ENCODE measurements at regions not wholly inside any gene's neighbourhood (a gene's known extent, or its start where the extent isn't known, plus 50 kb on each side); places are given as distances from the start of the nearest gene placed in this dataset.
"Not testable (repeated sequence)": the region's sequence is repeated elsewhere in the genome, so short reads cannot be mapped to it uniquely, and the experiment has no call there.

- 86 to 89% (median 87%) methylated on average over 14 to 15 of the region's 15 CpGs for WGBS, 5 donors
- H3K27me3 ChIP-seq = peaks cover 0 to 3% (median 0%) of the 10 kb centered on the region in 3 donors
- no peaks in the 10 kb centered on the region for H3K36me3 ChIP-seq
- no peak overlapping the region for H3K4me3 ChIP-seq
- peaks cover 3 to 33% (median 24%) of the 10 kb centered on the region in 4 donors for H3K4me1 ChIP-seq
- no peak for DNase-seq
- intact Hi-C loops (cut with DNase I; ENCODE audit: low total_unique reads) = no loop called here
- H3K9me3 ChIP-seq = peaks cover 0 to under 1% (median under 1%) of the 10 kb centered on the region in 4 donors
- H3K27ac ChIP-seq = no peak overlapping the region
- TF ChIP-seq CTCF (IDR thresholded peaks at IDR 0.05) = no peak
- no peak for TF ChIP-seq POLR2A (IDR thresholded peaks at IDR 0.05)
- no peak for TF ChIP-seq POLR2AphosphoS5 (IDR thresholded peaks at IDR 0.05)
These were observed 100.9 kb downstream of the FAM53A start for GRCh38 chr4:1583051-1583785.

GRCh38 chr4:1582227-1582626 is 101.9 kb downstream of the FAM53A start:
- 35 to 63% (median 44%) methylated on average over 14 to 15 of the region's 15 CpGs for WGBS, 5 donors
- H3K36me3 ChIP-seq = no peaks in the 10 kb centered on the region
- no peak overlapping the region for H3K4me3 ChIP-seq
- TF ChIP-seq CTCF (IDR thresholded peaks at IDR 0.05) = no peak
- no peak for TF ChIP-seq POLR2AphosphoS5 (IDR thresholded peaks at IDR 0.05)
- TF ChIP-seq EP300 (IDR thresholded peaks at IDR 0.05) = no peak
- no peak for TF ChIP-seq POLR2A (IDR thresholded peaks at IDR 0.05)
- peak in 1 of 2 donors; percentile 47 for DNase-seq
- peak overlapping the region in 2 of 5 donors; percentile 59 to 73 for H3K27ac ChIP-seq
- H3K9me3 ChIP-seq = no peaks in the 10 kb centered on the region
- intact Hi-C loops (cut with DNase I; ENCODE audit: low total_unique reads) = no loop called here
- H3K4me1 ChIP-seq = peaks cover 3 to 37% (median 27%) of the 10 kb centered on the region in 4 donors
- H3K27me3 ChIP-seq = peaks cover 0 to 13% (median 0%) of the 10 kb centered on the region in 3 donors

- Histone ChIP-seq H3K4me1 (peaks cover 3 to 37% (median 27%) of the 10 kb centered on the region in 4 donors), H3K27ac (peak overlapping the region in 3 of 5 donors; percentile 42 to 73 (median 59)), H3K27me3 (peaks cover 0 to 21% (median 0%) of the 10 kb centered on the region in 3 donors)
- intact Hi-C loops (cut with DNase I; ENCODE audit: low total_unique reads); H3K36me3 ChIP-seq; H3K9me3 ChIP-seq; H3K4me3 ChIP-seq: not testable (repeated sequence)
- TF ChIP-seq POLR2AphosphoS5 (IDR thresholded peaks at IDR 0.05) = peak in 1 of 3 donors; percentile 16
- 27 to 38% (median 30%) methylated on average over 12 to 15 of the region's 15 CpGs for WGBS, 5 donors
- DNase-seq = peak; percentile 79 to 90
These were observed 102.8 kb downstream of the FAM53A start for GRCh38 chr4:1581164-1581894.

GRCh38 chr4:1580692-1581012 is 103.5 kb downstream of the FAM53A start:
- H3K36me3 ChIP-seq; H3K9me3 ChIP-seq; intact Hi-C loops (cut with DNase I; ENCODE audit: low total_unique reads); DNase-seq: not testable (repeated sequence)
- Histone ChIP-seq H3K27ac (peak overlapping the region; percentile 71 to 93 (median 88)), H3K4me1 (peaks cover 3 to 37% (median 27%) of the 10 kb centered on the region in 4 donors), H3K27me3 (peaks cover 0 to 24% (median 0%) of the 10 kb centered on the region in 3 donors), H3K4me3 (peak overlapping the region; percentile 56 to 69 (median 64))
- 0 to 13% (median 1%) methylated on average over 2 to 11 of the region's 16 CpGs for whole genome bisulfite sequencing, 5 donors

GRCh38 chr4:1579901-1580691 is 104.0 kb downstream of the FAM53A start:
- intact Hi-C loops (cut with DNase I; ENCODE audit: low total_unique reads) = no loop called here
- TF ChIP-seq POLR2A (IDR thresholded peaks at IDR 0.05) (no peak), POLR2AphosphoS5 (IDR thresholded peaks at IDR 0.05) (peak in 2 of 3 donors; percentile 41 to 49)
- 0 to 2% (median 1%) methylated on average over 27 to 45 of the region's 46 CpGs for WGBS, 5 donors

More at GRCh38 chr4:1579901-1580691, 104.0 kb downstream of the FAM53A start:
- peaks cover 0 to 29% (median 0%) of the 10 kb centered on the region in 3 donors for H3K27me3 ChIP-seq
- no peaks in the 10 kb centered on the region for H3K36me3 ChIP-seq
- H3K4me1 ChIP-seq = peaks cover 3 to 37% (median 27%) of the 10 kb centered on the region in 4 donors
- H3K9me3 ChIP-seq = no peaks in the 10 kb centered on the region
- H3K27ac ChIP-seq = peak overlapping the region; percentile 71 to 93 (median 88)
- peak overlapping the region; percentile 56 to 69 (median 64) for H3K4me3 ChIP-seq
- DNase-seq = peak; percentile 83 to 93

All from stomach (tissue), 8 donors.